HG03521 (cell line): ENCODE measurements at regions not wholly inside any gene's neighbourhood (a gene's known extent, or its start where the extent isn't known, plus 50 kb on each side); places are given as distances from the start of the nearest gene placed in this dataset.
"Not testable (repeated sequence)": the region's sequence is repeated elsewhere in the genome, so short reads cannot be mapped to it uniquely, and the experiment has no call there.

Source experiments
- ATAC-seq: cut with Tn5 transposase; IDR thresholded peaks from one replicate; pipeline ENCODE4 v1.9.1; 2021; ENCODE audit warnings: mild to moderate bottlenecking, moderate library complexity; ENCODE audit not compliant: unreplicated experiment

GRCh38 chrX:63581906-63582305 is 203.1 kb downstream of the ARHGEF9 start:
- ATAC-seq, result no peak

- no peak for ATAC-seq
Measured at GRCh38 chrX:63581398-63581797, 203.6 kb downstream of the ARHGEF9 start.

GRCh38 chrX:63576533-63576932 is 208.5 kb downstream of the ARHGEF9 start:
- no peak for ATAC-seq

- ATAC-seq, result not testable (repeated sequence)
Measured at GRCh38 chrX:63575700-63576099, 209.3 kb downstream of the ARHGEF9 start.

- ATAC-seq, result no peak
Measured at GRCh38 chrX:63566856-63567255, 215.7 kb upstream of the SPIN4 start.

DNA sequence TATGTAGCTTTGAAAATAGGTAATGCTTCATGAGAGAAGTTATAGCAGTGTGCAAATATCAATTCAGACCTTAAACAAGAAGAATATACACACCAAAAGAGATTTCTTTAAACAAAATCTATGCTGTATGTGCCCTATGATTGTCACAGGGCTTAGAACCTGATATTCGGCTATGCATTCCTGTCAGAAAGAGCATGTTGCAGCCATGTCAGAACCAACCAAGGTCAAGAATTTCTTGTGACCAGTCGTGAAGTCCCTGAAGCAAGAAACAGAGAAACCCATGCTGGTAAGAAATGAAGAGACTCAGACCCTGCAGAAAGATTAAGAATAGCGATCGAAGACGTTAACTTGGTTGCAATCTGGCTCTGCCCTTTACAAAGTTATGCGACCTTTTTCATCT is 210.3 kb upstream of the SPIN4 start:
- no peak for ATAC-seq

GRCh38 chrX:63560601-63561218 is 209.6 kb upstream of the SPIN4 start:
- ATAC-seq, result peak; percentile 97

- ATAC-seq, result no peak
Measured at GRCh38 chrX:63551856-63552255, 200.7 kb upstream of the SPIN4 start.

DNA sequence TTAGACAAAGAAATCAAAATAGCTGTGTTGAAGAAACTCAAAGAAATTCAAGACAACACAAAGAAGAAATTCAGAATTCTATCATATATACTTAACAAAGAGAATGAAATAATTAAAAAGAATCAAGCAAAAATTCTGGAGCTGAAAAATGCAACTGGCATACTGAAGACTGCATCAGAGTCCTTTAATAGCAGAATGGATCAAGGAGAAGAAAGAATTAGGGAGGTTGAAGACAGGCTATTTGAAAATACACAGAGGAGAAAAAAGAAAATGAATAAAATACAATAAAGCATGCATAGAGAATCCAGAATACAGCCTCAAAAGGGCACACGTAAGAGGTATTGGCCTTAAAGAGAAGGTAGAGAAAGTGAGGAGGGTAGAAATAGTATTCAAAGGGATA is 179.5 kb upstream of the SPIN4 start:
- ATAC-seq, result no peak

GRCh38 chrX:63529961-63530360 is 178.8 kb upstream of the SPIN4 start:
- ATAC-seq, result no peak

- no peak for ATAC-seq
Measured at GRCh38 chrX:63526863-63527262, 175.7 kb upstream of the SPIN4 start.

DNA sequence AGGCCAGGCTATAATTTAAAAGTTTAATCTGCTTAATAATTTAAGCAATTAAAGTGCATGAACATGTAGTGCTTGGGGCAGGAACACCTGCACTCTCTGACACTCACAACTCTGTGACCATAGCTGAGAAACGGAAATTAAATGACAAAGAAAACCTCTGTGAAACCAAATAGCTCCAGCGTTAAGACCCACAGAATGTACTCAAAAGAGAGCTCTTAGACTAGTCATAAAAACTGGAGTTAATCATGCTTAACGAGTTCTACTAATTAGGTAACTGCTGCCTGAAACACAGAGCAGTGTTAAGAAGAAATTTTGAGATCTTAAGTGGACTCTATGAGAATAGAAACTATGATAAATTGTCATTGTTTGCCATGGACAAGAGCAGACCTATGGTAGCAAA is 174.4 kb upstream of the SPIN4 start:
- no peak for ATAC-seq

DNA sequence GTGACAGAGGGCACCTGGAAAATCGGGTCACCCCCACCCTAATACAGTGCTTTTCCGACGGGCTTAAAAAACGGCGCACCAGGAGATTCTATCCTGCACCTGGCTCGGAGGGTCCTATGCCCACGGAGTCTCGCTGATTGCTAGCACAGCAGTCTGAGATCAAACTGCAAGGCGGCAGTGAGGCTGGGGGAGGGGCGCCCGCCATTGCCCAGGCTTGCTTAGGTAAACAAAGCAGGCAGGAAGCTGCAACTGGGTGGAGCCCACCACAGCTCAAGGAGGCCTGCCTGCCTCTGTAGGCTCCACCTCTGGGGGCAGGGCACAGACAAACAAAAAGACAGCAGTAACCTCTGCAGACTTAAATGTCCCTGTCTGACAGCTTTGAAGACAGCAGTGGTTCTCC is 168.2 kb upstream of the SPIN4 start:
- not testable (repeated sequence) for ATAC-seq

DNA sequence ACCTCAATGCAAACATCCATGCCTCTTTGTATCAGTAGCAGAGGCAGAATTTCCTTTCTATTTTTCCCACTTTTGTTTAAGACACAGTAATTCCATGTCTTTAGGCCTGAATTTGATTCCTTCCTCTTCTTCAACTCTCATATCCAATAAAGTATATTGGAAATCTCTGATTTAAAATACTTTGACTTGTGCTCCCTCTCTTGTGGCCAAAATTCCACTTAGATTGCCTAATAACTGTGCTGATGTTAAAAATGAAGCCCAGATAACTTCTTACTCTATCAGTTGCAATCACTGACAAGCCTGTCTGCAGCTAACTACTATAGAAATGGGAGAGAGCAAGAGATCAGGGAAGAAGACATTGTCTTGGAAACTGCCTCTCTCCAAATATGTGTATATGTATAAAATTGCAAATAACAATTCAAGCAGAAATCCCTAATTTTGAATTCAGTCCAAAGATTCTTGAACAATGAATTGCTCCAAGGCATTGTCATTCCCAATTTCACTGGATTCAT is 163.5 kb upstream of the SPIN4 start:
- no peak for ATAC-seq

GRCh38 chrX:63513825-63514568 is 162.9 kb upstream of the SPIN4 start:
- no peak for ATAC-seq

DNA sequence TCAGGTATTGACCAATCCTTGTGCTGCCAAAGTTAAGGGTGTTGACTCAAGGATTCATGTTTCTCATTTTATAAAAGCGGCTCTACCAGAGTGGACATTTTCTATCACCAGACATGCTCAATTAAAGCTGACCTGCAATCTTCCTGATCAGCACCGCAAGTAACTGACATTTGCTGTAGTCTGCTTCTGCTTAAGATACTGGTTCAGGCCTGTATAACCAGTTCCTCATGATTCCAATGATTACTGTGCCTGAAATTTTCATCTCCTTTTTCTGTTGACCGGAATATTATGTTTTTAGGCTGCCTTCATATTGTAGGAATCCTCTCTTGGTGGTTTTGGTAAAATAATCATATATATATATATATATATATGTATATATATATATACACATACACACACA is 160.2 kb upstream of the SPIN4 start:
- no peak for ATAC-seq

DNA sequence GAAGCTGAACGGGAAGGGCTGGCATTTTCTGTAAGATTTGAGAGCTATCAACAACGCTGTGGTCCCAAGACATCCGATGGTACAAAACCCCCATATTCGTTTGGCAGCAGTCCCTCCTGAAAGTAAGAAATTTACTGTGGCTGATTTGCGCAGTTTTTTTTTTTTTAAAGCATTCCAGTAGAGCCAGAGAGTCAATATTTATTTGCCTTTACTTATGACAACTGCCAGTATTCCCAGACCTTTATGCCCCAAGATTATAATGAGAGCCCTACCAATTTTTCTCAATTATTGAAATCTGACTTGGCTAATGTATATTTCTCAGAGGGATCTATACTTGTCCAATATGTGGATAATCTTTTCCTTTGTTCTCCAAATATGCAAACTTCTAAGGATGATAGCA is 157.5 kb upstream of the SPIN4 start:
- no peak for ATAC-seq

DNA sequence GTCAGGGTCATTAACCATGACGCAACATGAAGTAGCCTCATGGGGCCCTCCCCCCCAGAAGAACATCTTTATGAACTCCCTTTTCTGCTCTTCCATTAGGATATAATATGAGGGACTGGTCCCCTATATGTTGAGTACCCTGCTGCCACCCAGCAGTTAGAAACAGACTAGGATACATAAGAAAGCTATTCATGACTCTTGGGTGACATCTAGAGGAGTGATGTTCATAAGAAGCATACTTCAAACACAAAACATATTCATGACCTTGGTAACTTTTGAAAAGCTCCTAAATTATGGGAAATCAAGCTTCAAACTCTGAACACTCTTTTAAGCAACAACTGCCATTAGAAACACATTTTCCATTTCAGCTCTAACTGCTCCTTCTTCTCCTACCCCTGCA is 155.2 kb upstream of the SPIN4 start:
- ATAC-seq, result no peak

- ATAC-seq, result no peak
Measured at GRCh38 chrX:63503541-63503940, 152.4 kb upstream of the SPIN4 start.

DNA sequence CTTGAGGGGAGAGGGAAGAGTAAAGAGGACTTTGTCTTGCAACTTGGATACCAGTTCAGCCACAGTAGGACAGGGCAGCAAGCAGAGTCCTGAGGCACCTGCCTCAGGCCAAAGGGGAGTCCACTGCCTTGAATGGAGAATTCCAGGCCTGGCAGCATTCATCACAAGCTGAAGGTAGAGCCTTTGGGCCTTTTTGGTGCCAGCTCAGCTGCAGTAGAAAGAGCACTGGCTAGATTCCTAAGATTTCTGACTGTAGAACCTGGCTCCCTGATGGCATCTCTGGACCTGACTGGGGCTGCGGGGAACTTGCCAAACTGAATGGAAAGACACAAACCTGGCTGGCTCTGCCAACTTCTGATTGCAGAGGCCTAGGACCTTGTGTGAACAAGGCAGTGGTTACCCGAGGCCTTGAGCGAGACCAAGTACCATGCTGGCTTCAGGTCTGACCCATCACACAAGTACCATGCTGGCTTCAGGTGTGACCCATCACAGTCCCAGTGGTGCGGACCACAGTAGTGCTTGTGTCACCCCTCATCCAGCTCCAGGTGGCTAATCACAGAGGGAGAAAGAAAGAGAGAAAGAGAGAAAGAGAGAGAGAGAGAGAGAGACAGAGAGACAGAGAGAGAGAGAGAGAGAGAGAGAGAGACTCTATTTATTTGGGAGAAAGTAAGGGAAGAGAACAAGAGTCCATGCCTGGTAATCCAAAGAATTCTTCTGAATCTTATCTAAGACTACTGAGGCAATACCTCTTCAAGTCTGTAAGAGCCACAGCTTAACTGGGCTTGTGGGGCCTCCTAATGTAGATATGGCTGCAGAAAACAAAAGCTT is 137.6 kb upstream of the SPIN4 start:
- no peak for ATAC-seq

GRCh38 chrX:63475200-63475599 is 124.1 kb upstream of the SPIN4 start:
- no peak for ATAC-seq

DNA sequence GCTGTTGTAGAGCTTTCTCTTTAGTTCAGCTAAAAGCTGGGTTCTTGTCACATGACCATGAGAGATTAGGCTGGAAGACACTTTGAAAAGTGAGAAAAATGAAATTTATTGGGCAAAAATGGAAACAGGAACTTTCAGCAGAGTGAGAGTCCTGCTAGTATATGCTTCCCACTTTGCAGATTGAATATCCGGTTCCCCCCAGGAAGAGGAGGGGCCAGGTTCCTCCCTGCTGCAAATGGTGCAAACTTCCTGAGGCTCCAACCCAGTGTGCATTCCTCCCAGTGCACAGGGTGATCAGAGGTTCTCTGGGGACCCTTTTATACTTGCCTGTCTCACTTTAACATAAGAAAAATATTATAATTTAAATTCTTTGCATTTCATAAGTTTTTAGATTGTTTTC is 119.9 kb upstream of the SPIN4 start:
- ATAC-seq, result no peak
